Loucy (cell line): ENCODE measurements at regions not wholly inside any gene's neighbourhood (a gene's known extent, or its start where the extent isn't known, plus 50 kb on each side); places are given as distances from the start of the nearest gene placed in this dataset.

Source experiments
- H2AFZ ChIP-seq: fragments of 200-600 bp; sonication (generic); 2 replicates; pipeline ENCODE4 v1.6.0; 2016; ENCODE audit warnings: antibody characterized with exemption, mild to moderate bottlenecking, low read length, moderate library complexity
- H3F3A ChIP-seq: fragments of 200-600 bp; 2 replicates; pipeline ENCODE4 v1.6.0; 2016; ENCODE audit warnings: antibody characterized with exemption, low read depth, mild to moderate bottlenecking
- H3K27me3 ChIP-seq: fragments of 200-600 bp; sonication (generic); 2 replicates; pipeline ENCODE4 v1.6.1; 2014; ENCODE audit warnings: low read length, mild to moderate bottlenecking; ENCODE audit not compliant: insufficient read depth, poor library complexity, severe bottlenecking
- H3K36me3 ChIP-seq: fragments of 200-600 bp; sonication (generic); 2 replicates; pipeline ENCODE4 v1.6.1; 2016; ENCODE audit warnings: low read length; ENCODE audit not compliant: insufficient read depth
- H3K4me1 ChIP-seq: fragments of 200-600 bp; sonication (generic); 2 replicates; pipeline ENCODE4 v1.5.1; 2014; ENCODE audit warnings: low read length, mild to moderate bottlenecking; ENCODE audit not compliant: insufficient read depth, poor library complexity, severe bottlenecking
- H3K4me2 ChIP-seq: fragments of 200-600 bp; sonication (generic); 2 replicates; pipeline ENCODE4 v1.6.0; 2014; ENCODE audit warnings: antibody characterized with exemption, low read length, low read depth, mild to moderate bottlenecking; ENCODE audit not compliant: poor library complexity, severe bottlenecking
- H3K4me3 ChIP-seq: fragments of 200-600 bp; sonication (generic); 2 replicates; pipeline ENCODE4 v1.5.1; 2014; ENCODE audit warnings: low read length, mild to moderate bottlenecking, mixed read lengths; ENCODE audit not compliant: poor library complexity, severe bottlenecking
- H3K79me2 ChIP-seq: fragments of 200-600 bp; sonication (generic); 2 replicates; pipeline ENCODE4 v1.6.1; 2014; ENCODE audit warnings: low read length; ENCODE audit not compliant: insufficient read depth
- H3K9ac ChIP-seq: fragments of 200-600 bp; sonication (generic); 2 replicates; pipeline ENCODE4 v1.6.0; 2014; ENCODE audit warnings: mild to moderate bottlenecking, low read depth, low read length, moderate library complexity; ENCODE audit not compliant: poor library complexity, severe bottlenecking
- H3K9me2 ChIP-seq: fragments of 200-600 bp; sonication (generic); replicated peaks from 2 replicates; pipeline ENCODE4 v1.6.1; 2016; ENCODE audit warnings: low read depth, low read length, mixed read lengths
- H3K9me3 ChIP-seq: fragments of 200-600 bp; sonication (generic); 2 replicates; pipeline ENCODE4 v1.6.1; 2014; ENCODE audit warnings: mild to moderate bottlenecking, antibody characterized with exemption, low read length, low read depth; ENCODE audit not compliant: insufficient read depth
- H4K20me1 ChIP-seq: fragments of 200-600 bp; sonication (generic); 2 replicates; pipeline ENCODE4 v1.6.0; 2014; ENCODE audit warnings: antibody characterized with exemption, low read length, mild to moderate bottlenecking; ENCODE audit not compliant: insufficient read depth, poor library complexity, severe bottlenecking
- CTCF ChIP-seq: fragments of 200-600 bp; sonication (generic); conservative IDR thresholded peaks from 2 replicates; pipeline ENCODE4 v1.5.1; 2014; ENCODE audit warnings: mild to moderate bottlenecking, antibody characterized with exemption, low read length
- EZH2phosphoT487 ChIP-seq: fragments of 200-600 bp; IDR thresholded peaks from 2 replicates; pipeline ENCODE4 v1.6.1; 2018; ENCODE audit warnings: antibody characterized with exemption, mild to moderate bottlenecking, moderate library complexity, borderline replicate concordance

- no peaks in the 10 kb centered on the region for H3F3A ChIP-seq
- H3K27me3 ChIP-seq: no peaks in the 10 kb centered on the region
- no peak overlapping the region for H3K4me3 ChIP-seq
- no peaks in the 10 kb centered on the region for H3K4me1 ChIP-seq
- no peaks in the 10 kb centered on the region for H3K79me2 ChIP-seq
- no peak overlapping the region for H3K4me2 ChIP-seq
- TF ChIP-seq EZH2phosphoT487 (no peak), CTCF (no peak)
- H2AFZ ChIP-seq: no peak overlapping the region
- no peak overlapping the region for H3K9ac ChIP-seq
- no peaks in the 10 kb centered on the region for H3K36me3 ChIP-seq
- H3K9me3 ChIP-seq: no peaks in the 10 kb centered on the region
- no peaks in the 10 kb centered on the region for H4K20me1 ChIP-seq
- H3K9me2 ChIP-seq: no peaks in the 10 kb centered on the region
Observed at GRCh38 chr5:96218653-96219052, 214.4 kb downstream of the PCSK1 start.

GRCh38 chr5:96214442-96215197, 218.4 kb downstream of the PCSK1 start:
- Histone ChIP-seq H3K9me3 (no peaks in the 10 kb centered on the region), H2AFZ (no peak overlapping the region), H3K4me3 (no peak overlapping the region), H3F3A (no peaks in the 10 kb centered on the region), H3K4me2 (no peak overlapping the region), H4K20me1 (no peaks in the 10 kb centered on the region), H3K36me3 (no peaks in the 10 kb centered on the region), H3K4me1 (no peaks in the 10 kb centered on the region), H3K9me2 (0 out of 2 replicates have a peak, but pooled peaks cover 6% of the 10 kb centered on the region), H3K27me3 (no peaks in the 10 kb centered on the region), H3K9ac (no peak overlapping the region), H3K79me2 (no peaks in the 10 kb centered on the region)
- TF ChIP-seq CTCF (no peak), EZH2phosphoT487 (no peak)

- no peak overlapping the region for H2AFZ ChIP-seq
- no peaks in the 10 kb centered on the region for H3K4me1 ChIP-seq
- no peak overlapping the region for H3K4me2 ChIP-seq
- no peaks in the 10 kb centered on the region for H3K79me2 ChIP-seq
- H3K9me2 ChIP-seq: 0 out of 2 replicates have a peak, but pooled peaks cover 6% of the 10 kb centered on the region
- no peaks in the 10 kb centered on the region for H3K27me3 ChIP-seq
- TF ChIP-seq EZH2phosphoT487: no peak
- no peak for TF ChIP-seq CTCF
- H3K9me3 ChIP-seq: no peaks in the 10 kb centered on the region
- H4K20me1 ChIP-seq: no peaks in the 10 kb centered on the region
- no peak overlapping the region for H3K9ac ChIP-seq
- H3F3A ChIP-seq: no peaks in the 10 kb centered on the region
- H3K36me3 ChIP-seq: no peaks in the 10 kb centered on the region
- no peak overlapping the region for H3K4me3 ChIP-seq
Observed at GRCh38 chr5:96209829-96210228, 223.2 kb downstream of the PCSK1 start.
